Spleen (tissue), 7 donors: ENCODE measurements at regions not wholly inside any gene's neighbourhood (a gene's known extent, or its start where the extent isn't known, plus 50 kb on each side); places are given as distances from the start of the nearest gene placed in this dataset.

Source experiments
- POLR2A ChIP-seq, 3 donors: fragments of 450-650 bp; IDR thresholded peaks; one replicate each; pipeline ENCODE4 v1.5.1; 2017; ENCODE audit warnings: antibody characterized with exemption in 3 of 3, mild to moderate bottlenecking in 1 of 3
- TF ChIP-seq, protein P1 (sequence below), 11 experiments: fragments of 200-600 bp in 7 of 11; fragments of 450-650 bp in 4 of 11; sonication (generic) in 4 of 11; IDR thresholded peaks in 8 of 11; conservative IDR thresholded peaks in 3 of 11; 1 replicate in 7 of 11; 2 replicates in 4 of 11; pipeline versions ENCODE4 v1.4.0 to v1.8.0; 2016 to 2021; ENCODE audit warnings: antibody characterized with exemption in 11 of 11, inconsistent platforms in 4 of 11, mild to moderate bottlenecking in 1 of 11
- donor health status: DM: no; HTN: no; CAD: no; lungs with moderate emphysema.
- donor health status: DM: no; HTN: no; CAD: no.
- donor health status: DM: no; HTN: no; CAD: no.

DNA sequence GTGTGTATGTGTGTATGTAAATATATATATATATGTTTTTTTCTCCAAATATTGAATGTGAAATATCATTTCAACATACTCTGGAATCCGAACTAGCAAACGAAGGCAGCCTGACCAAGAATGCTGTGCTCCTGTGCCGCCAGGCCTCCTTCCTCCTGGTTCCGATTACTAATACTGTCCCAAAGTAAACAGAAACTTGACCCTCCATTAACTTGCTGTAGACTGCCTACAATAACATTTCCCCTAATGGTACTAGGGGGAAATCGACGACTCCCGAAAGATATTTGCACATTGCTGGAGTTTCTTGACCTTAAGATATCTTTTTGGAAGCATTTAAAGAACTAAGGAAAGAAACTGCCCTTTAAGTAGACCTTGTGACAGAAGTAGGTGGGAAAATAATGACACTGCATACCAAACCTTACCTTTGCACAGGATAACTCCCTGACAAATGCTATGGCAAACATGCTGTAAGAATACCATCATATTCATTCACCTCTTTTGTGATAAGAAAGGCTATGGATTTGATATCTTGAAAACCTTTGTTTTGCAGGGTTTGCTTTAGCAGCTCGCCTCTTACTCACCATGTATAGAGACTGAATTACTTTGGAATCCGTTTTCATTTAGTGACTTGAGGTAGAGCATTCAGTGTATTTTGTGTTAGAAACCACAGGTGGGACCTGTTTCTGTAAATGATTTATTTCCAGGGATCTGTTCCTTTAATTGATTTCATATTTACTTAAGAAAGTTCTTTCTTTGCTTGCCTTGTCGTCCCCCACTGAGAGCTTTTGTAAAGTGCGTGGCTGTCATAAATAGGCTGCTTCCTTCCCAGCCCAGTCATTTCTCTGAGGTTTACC, 80.1 kb downstream of the KLF5 start:
- TF ChIP-seq, protein P1, sequence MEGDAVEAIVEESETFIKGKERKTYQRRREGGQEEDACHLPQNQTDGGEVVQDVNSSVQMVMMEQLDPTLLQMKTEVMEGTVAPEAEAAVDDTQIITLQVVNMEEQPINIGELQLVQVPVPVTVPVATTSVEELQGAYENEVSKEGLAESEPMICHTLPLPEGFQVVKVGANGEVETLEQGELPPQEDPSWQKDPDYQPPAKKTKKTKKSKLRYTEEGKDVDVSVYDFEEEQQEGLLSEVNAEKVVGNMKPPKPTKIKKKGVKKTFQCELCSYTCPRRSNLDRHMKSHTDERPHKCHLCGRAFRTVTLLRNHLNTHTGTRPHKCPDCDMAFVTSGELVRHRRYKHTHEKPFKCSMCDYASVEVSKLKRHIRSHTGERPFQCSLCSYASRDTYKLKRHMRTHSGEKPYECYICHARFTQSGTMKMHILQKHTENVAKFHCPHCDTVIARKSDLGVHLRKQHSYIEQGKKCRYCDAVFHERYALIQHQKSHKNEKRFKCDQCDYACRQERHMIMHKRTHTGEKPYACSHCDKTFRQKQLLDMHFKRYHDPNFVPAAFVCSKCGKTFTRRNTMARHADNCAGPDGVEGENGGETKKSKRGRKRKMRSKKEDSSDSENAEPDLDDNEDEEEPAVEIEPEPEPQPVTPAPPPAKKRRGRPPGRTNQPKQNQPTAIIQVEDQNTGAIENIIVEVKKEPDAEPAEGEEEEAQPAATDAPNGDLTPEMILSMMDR (IDR thresholded peaks at IDR 0.05 in 8 of 11, conservative IDR thresholded peaks at IDR 0.05 in 3 of 11), result no peak
- TF ChIP-seq POLR2A (IDR thresholded peaks at IDR 0.05), result no peak
